Fibroblast of lung (primary cell): ENCODE measurements at regions not wholly inside any gene's neighbourhood (a gene's known extent, or its start where the extent isn't known, plus 50 kb on each side); places are given as distances from the start of the nearest gene placed in this dataset.

Experiments
- DNase-seq, 2 donors: peaks; one replicate each; pipeline versions ENCODE4 v3.0.0 to v3.0.0-alpha.2; 2010; ENCODE audit warnings: low read depth in 2 of 2
- H2AFZ ChIP-seq: 2 replicates; pipeline ENCODE4 v1.5.1; 2012; ENCODE audit warnings: low read length, control low read depth, inconsistent platforms
- H3K27ac ChIP-seq: 2 replicates; pipeline ENCODE4 v1.5.1; 2011; ENCODE audit warnings: low read length, control low read depth; ENCODE audit not compliant: insufficient read depth
- H3K27me3 ChIP-seq: 2 replicates; pipeline ENCODE4 v1.5.1; 2011; ENCODE audit warnings: mild to moderate bottlenecking, low read length; ENCODE audit not compliant: control insufficient read depth, insufficient read depth
- H3K36me3 ChIP-seq: 2 replicates; pipeline ENCODE4 v1.5.1; 2011; ENCODE audit warnings: low read length; ENCODE audit not compliant: control insufficient read depth, insufficient read depth
- H3K4me1 ChIP-seq: 2 replicates; pipeline ENCODE4 v1.5.1; 2011; ENCODE audit warnings: low read length; ENCODE audit not compliant: control insufficient read depth, insufficient read depth; ENCODE audit errors: extremely low read depth
- H3K4me2 ChIP-seq: 2 replicates; pipeline ENCODE4 v1.5.1; 2011; ENCODE audit warnings: low read length, control low read depth; ENCODE audit not compliant: insufficient read depth; ENCODE audit errors: extremely low read depth
- H3K4me3 ChIP-seq, 4 experiments: fragments of 200-600 bp in 1 of 4; sonication (generic) in 1 of 4; replicated peaks in 1 of 4; 2 replicates each; pipeline ENCODE4 v1.5.1; 2011 to 2016; ENCODE audit warnings: low read length in 4 of 4, low read depth in 3 of 4, mild to moderate bottlenecking in 3 of 4, control low read depth in 2 of 4, inconsistent platforms in 1 of 4, mixed read lengths in 1 of 4; ENCODE audit not compliant: insufficient read depth in 1 of 4; ENCODE audit errors: control extremely low read depth in 1 of 4
- H3K79me2 ChIP-seq: 2 replicates; pipeline ENCODE4 v1.5.1; 2012; ENCODE audit warnings: mild to moderate bottlenecking, low read length, inconsistent platforms; ENCODE audit not compliant: control insufficient read depth, insufficient read depth
- H3K9ac ChIP-seq: 2 replicates; pipeline ENCODE4 v1.5.1; 2011; ENCODE audit warnings: mild to moderate bottlenecking, low read length, control low read depth; ENCODE audit not compliant: insufficient read depth
- H3K9me3 ChIP-seq: 2 replicates; pipeline ENCODE4 v1.5.1; 2012; ENCODE audit warnings: low read depth, low read length; ENCODE audit not compliant: control insufficient read depth, insufficient read depth
- H4K20me1 ChIP-seq: 2 replicates; pipeline ENCODE4 v1.5.1; 2011; ENCODE audit warnings: low read length; ENCODE audit not compliant: control insufficient read depth, insufficient read depth; ENCODE audit errors: extremely low read depth
- CTCF ChIP-seq, 2 donors: IDR thresholded peaks in 1 of 2; conservative IDR thresholded peaks in 1 of 2; 1 replicate in 1 of 2; 2 replicates in 1 of 2; pipeline ENCODE4 v1.5.1; 2011 to 2012; ENCODE audit warnings: low read length in 2 of 2, control low read depth in 1 of 2, inconsistent platforms in 1 of 2, low read depth in 1 of 2, mild to moderate bottlenecking in 1 of 2
- EZH2 ChIP-seq: IDR thresholded peaks from 2 replicates; pipeline ENCODE4 v1.5.1; 2012; ENCODE audit warnings: low read length, control low read depth, mild to moderate bottlenecking; ENCODE audit errors: missing control alignments

GRCh38 chr2:49831698-49832367 lies 677.5 kb upstream of the FSHR start:
- TF ChIP-seq CTCF (conservative IDR thresholded peaks at IDR 0.05 in 1 of 2, IDR thresholded peaks at IDR 0.05 in 1 of 2; ENCODE audit: low read depth in 1 of 2, low read length in 2 of 2), result no peak
- TF ChIP-seq EZH2, result no peak
- Histone ChIP-seq H3K4me2 (no peak overlapping the region), H3K27ac (no peak overlapping the region), H3K9me3 (no peaks in the 10 kb centered on the region), H3K27me3 (no peaks in the 10 kb centered on the region), H3K4me3 (no peak overlapping the region), H3K36me3 (no peaks in the 10 kb centered on the region), H3K79me2 (no peaks in the 10 kb centered on the region), H3K9ac (no peak overlapping the region), H3K4me1 (no peaks in the 10 kb centered on the region), H4K20me1 (no peaks in the 10 kb centered on the region), H2AFZ (no peak overlapping the region)
- DNase-seq, result peak in 1 of 2 donors; percentile 10

GRCh38 chr2:49830846-49831245 lies 676.5 kb upstream of the FSHR start:
- Histone ChIP-seq H2AFZ (no peak overlapping the region), H3K9ac (no peak overlapping the region), H3K4me2 (no peak overlapping the region), H3K4me3 (no peak overlapping the region), H3K79me2 (no peaks in the 10 kb centered on the region), H3K4me1 (no peaks in the 10 kb centered on the region), H3K9me3 (no peaks in the 10 kb centered on the region), H3K27ac (no peak overlapping the region), H3K27me3 (no peaks in the 10 kb centered on the region), H4K20me1 (no peaks in the 10 kb centered on the region), H3K36me3 (no peaks in the 10 kb centered on the region)
- TF ChIP-seq EZH2 (no peak), CTCF (conservative IDR thresholded peaks at IDR 0.05 in 1 of 2, IDR thresholded peaks at IDR 0.05 in 1 of 2; ENCODE audit: low read depth in 1 of 2, low read length in 2 of 2) (no peak)
- DNase-seq, result no peak

- Histone ChIP-seq H3K9me3 (no peaks in the 10 kb centered on the region), H3K27me3 (no peaks in the 10 kb centered on the region), H3K4me3 (no peak overlapping the region), H3K27ac (no peak overlapping the region), H3K79me2 (no peaks in the 10 kb centered on the region), H3K36me3 (no peaks in the 10 kb centered on the region), H3K4me1 (no peaks in the 10 kb centered on the region), H3K9ac (no peak overlapping the region), H2AFZ (no peak overlapping the region), H3K4me2 (no peak overlapping the region), H4K20me1 (no peaks in the 10 kb centered on the region)
- DNase-seq, result no peak
- TF ChIP-seq CTCF (conservative IDR thresholded peaks at IDR 0.05 in 1 of 2, IDR thresholded peaks at IDR 0.05 in 1 of 2; ENCODE audit: low read depth in 1 of 2, low read length in 2 of 2) (no peak), EZH2 (no peak)
Observed at GRCh38 chr2:49827366-49827765, 673.1 kb upstream of the FSHR start.
